ENCODE measurements at regions not wholly inside any gene's neighbourhood (a gene's known extent, or its start where the extent isn't known, plus 50 kb on each side); places are given as distances from the start of the nearest gene placed in this dataset.
A peak's percentile ranks its signal among the peaks of the same experiment; 100 is the strongest.

DNA sequence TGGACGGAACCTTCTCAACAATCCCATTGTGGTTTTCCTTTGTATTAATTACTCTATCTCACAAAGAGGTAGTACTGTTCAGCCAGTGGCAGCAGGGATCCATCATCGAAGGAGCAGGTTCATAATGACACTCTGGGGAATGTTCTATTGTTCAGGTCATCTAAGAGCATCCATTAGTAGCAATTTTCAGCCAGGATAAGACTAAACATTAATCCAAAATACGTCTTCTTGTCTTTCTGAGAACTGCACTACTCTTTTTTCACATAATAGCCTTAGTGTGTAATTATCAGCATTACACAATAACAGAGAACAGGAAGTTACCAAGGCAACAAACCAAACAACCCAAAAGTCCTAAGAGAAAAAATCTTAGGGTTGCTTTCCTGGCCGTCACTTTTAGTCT is 259.5 kb upstream of the VWC2 start:
- intact Hi-C loops (cut with DNase I), result no loop called here
- H3K27me3 ChIP-seq (ENCODE audit: insufficient read depth in 3 of 3, low read length in 2 of 3), result no peaks in the 10 kb centered on the region
- H3K9me3 ChIP-seq, result no peaks in the 10 kb centered on the region
- H3K36me3 ChIP-seq (ENCODE audit: insufficient read depth in 1 of 2, low read depth in 1 of 2), result no peaks in the 10 kb centered on the region
- ATAC-seq, result no peak
- H3K27ac ChIP-seq, result no peak overlapping the region
- 28 to 44% (median 30%) methylated on average over 4 of the region's 4 CpGs for WGBS, 3 donors
- no peaks in the 10 kb centered on the region for H3K4me1 ChIP-seq
- TF ChIP-seq, protein P1, sequence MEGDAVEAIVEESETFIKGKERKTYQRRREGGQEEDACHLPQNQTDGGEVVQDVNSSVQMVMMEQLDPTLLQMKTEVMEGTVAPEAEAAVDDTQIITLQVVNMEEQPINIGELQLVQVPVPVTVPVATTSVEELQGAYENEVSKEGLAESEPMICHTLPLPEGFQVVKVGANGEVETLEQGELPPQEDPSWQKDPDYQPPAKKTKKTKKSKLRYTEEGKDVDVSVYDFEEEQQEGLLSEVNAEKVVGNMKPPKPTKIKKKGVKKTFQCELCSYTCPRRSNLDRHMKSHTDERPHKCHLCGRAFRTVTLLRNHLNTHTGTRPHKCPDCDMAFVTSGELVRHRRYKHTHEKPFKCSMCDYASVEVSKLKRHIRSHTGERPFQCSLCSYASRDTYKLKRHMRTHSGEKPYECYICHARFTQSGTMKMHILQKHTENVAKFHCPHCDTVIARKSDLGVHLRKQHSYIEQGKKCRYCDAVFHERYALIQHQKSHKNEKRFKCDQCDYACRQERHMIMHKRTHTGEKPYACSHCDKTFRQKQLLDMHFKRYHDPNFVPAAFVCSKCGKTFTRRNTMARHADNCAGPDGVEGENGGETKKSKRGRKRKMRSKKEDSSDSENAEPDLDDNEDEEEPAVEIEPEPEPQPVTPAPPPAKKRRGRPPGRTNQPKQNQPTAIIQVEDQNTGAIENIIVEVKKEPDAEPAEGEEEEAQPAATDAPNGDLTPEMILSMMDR (IDR thresholded peaks at IDR 0.05), result no peak
- no peak for DNase-seq
- H3K4me3 ChIP-seq, result no peak overlapping the region

DNA sequence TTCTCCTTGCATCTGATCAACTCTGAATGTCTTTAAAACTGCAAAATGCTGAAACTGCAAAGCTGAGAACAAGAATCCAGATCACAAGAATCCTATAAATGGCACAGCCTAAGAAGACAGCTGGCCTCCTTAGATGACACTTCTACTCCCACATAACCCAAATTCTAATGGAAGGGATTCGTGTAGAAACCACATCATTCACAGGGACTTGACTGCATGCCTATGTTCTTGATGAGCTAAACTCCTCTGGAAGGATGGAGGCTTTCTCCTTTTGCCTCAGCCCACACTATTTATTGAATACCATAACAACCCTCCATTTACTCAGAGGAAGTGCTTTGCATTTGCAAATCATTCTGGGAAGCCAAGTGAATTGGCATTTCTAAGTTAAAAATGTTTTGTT is 252.5 kb upstream of the VWC2 start:
- no peak overlapping the region for H3K4me3 ChIP-seq
- H3K27ac ChIP-seq, result no peak overlapping the region
- 13 to 30% (median 17%) methylated on average over 1 of the region's 1 CpG for WGBS, 3 donors
- no peaks in the 10 kb centered on the region for H3K4me1 ChIP-seq
- H3K36me3 ChIP-seq (ENCODE audit: insufficient read depth in 1 of 2, low read depth in 1 of 2), result no peaks in the 10 kb centered on the region
- intact Hi-C loops (cut with DNase I), result no loop called here
- H3K9me3 ChIP-seq, result no peaks in the 10 kb centered on the region
- no peak for ATAC-seq
- DNase-seq, result no peak
- no peaks in the 10 kb centered on the region for H3K27me3 ChIP-seq (ENCODE audit: insufficient read depth in 3 of 3, low read length in 2 of 3)
- TF ChIP-seq, protein P1 (IDR thresholded peaks at IDR 0.05), result no peak

DNA sequence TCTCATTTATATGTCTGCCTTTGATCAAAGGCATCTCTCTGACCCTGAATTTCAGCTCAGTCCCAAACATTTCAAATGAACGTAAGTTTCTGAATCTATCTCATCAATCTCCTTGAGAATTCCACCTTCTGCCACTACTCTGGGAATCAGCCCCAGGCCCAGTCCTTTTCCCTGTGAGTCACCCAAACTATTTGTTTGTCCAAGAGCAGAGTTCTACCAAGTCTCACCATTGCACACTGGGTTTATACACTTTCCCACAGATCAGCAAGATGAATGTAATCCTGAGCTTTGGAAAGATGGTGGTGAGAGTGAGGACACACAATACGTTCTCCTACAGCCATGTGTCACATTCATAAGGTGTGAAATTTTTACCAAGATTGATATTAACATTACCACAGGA is 251.3 kb upstream of the VWC2 start:
- H3K4me1 ChIP-seq, result no peaks in the 10 kb centered on the region
- DNase-seq (no peak), ATAC-seq (no peak)
- no peak overlapping the region for H3K27ac ChIP-seq
- WGBS, 3 donors, result 67 to 76% (median 70%) methylated on average over 2 of the region's 2 CpGs
- no peaks in the 10 kb centered on the region for H3K9me3 ChIP-seq
- no peaks in the 10 kb centered on the region for H3K36me3 ChIP-seq (ENCODE audit: insufficient read depth in 1 of 2, low read depth in 1 of 2)
- no peaks in the 10 kb centered on the region for H3K27me3 ChIP-seq (ENCODE audit: insufficient read depth in 3 of 3, low read length in 2 of 3)
- H3K4me3 ChIP-seq, result no peak overlapping the region
- intact Hi-C loops (cut with DNase I), result no loop called here
- TF ChIP-seq, protein P1 (IDR thresholded peaks at IDR 0.05), result no peak

DNA sequence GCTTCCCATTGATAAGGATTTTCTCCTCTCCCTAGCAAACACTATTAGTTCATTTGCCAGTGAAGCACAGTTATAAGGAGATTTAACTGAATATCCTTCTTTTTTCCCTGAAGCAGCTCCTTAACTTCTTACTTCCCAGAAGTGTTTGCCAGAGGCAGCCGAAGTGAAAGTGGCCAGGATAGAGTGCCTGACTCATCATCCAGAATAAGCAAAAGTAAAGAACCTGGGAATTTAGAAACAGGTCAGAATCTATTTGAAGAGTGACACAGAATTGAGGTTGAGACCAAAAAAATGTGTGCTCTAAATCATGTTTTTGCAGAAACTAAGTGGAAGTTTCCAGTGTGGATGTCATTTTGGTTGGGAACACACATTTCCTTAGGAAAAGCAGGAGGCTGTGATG is 249.6 kb upstream of the VWC2 start:
- TF ChIP-seq, protein P1 (IDR thresholded peaks at IDR 0.05), result no peak

DNA sequence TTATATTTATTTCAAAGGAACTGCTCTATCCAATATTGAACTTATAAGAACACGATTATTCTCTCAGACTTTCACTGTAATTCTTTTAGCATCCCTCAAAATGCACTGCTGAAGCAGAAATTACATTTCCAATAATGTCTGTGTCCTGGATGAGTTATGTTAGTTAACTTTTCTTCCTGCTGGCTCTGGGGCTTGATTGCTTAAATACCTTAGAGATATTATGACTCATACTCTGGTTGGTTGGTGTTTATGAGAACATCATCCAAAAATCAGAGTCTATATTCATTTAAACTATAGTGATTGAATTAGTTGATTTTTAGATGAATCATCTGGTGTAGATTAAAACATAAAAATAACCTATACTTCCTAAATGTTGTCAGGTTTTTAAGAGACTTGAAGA is 246.3 kb upstream of the VWC2 start:
- Histone ChIP-seq H3K9me3 (no peaks in the 10 kb centered on the region), H3K27me3 (ENCODE audit: insufficient read depth in 3 of 3, low read length in 2 of 3) (no peaks in the 10 kb centered on the region), H3K27ac (no peak overlapping the region), H3K4me1 (no peaks in the 10 kb centered on the region), H3K4me3 (no peak overlapping the region), H3K36me3 (ENCODE audit: insufficient read depth in 1 of 2, low read depth in 1 of 2) (no peaks in the 10 kb centered on the region)
- TF ChIP-seq, protein P1 (IDR thresholded peaks at IDR 0.05), result no peak
- ATAC-seq, result no peak
- intact Hi-C loops (cut with DNase I), result no loop called here
- no peak for DNase-seq
- WGBS, 3 donors, result 47 to 67% (median 61%) methylated on average over 1 of the region's 1 CpG

More for the DNA sequence above, 249.6 kb upstream of the VWC2 start:
- no peaks in the 10 kb centered on the region for H3K27me3 ChIP-seq (ENCODE audit: insufficient read depth in 3 of 3, low read length in 2 of 3)
- H3K4me3 ChIP-seq, result no peak overlapping the region
- no peak for ATAC-seq
- WGBS, 3 donors, result 68 to 75% (median 70%) methylated on average over 1 of the region's 1 CpG
- intact Hi-C loops (cut with DNase I), result no loop called here
- H3K27ac ChIP-seq, result no peak overlapping the region
- H3K36me3 ChIP-seq (ENCODE audit: insufficient read depth in 1 of 2, low read depth in 1 of 2), result no peaks in the 10 kb centered on the region
- peak in 1 of 2 donors; percentile 21 for DNase-seq
- no peaks in the 10 kb centered on the region for H3K9me3 ChIP-seq
- no peaks in the 10 kb centered on the region for H3K4me1 ChIP-seq

Measured in psoas muscle (tissue), 7 donors.